NCI-H69 (cell line): ENCODE measurements at regions not wholly inside any gene's neighbourhood (a gene's known extent, or its start where the extent isn't known, plus 50 kb on each side); places are given as distances from the start of the nearest gene placed in this dataset.

Experiments
- DNase-seq: peaks from one replicate; lab custom pipeline; 2025; lab: John Stamatoyannopoulos, UW

DNA sequence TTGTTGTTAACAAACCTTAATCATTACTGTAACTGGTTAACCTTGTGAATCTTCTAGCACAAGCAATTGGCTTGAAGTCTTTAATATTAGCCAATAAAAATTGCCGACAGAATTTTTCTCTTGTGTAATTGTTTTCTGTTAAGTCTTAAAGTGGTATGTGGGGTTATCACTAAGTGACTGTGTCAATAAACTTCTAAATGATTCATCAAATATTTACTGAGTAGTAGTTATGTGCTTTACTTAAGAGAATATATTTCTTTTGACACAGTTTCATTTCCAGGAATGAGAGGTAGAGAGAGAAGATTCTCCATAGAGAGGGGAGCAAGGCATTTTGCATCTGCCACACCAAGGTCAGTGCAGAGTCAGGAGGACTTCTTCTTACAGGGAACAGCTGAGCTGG, 2361.6 kb upstream of the AGA start:
- DNase-seq, result no peak

GRCh38 chr4:179804440-179804839, 2362.2 kb upstream of the AGA start:
- no peak for DNase-seq

- DNase-seq, result no peak
These were observed 2375.1 kb upstream of the AGA start for GRCh38 chr4:179817317-179817716.

DNA sequence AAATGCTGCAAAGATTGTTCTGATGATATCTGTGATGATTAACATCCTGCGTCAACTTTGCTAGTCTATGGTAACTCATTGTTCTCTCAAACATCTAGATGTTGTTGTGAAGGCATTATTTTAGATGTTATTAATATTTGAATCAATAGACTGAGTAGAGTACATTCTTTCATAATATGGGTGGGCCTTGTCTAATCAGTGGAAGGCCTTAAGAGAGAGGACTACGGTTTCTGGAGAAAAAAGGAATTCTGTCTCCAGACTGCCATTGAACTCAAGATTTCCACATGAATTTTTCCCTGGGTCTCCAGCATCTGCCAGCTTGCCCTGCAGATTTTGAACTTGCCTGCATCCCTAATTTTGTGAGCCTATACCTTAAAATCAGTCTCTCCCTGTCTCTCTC, 2381.1 kb upstream of the AGA start:
- no peak for DNase-seq

DNA sequence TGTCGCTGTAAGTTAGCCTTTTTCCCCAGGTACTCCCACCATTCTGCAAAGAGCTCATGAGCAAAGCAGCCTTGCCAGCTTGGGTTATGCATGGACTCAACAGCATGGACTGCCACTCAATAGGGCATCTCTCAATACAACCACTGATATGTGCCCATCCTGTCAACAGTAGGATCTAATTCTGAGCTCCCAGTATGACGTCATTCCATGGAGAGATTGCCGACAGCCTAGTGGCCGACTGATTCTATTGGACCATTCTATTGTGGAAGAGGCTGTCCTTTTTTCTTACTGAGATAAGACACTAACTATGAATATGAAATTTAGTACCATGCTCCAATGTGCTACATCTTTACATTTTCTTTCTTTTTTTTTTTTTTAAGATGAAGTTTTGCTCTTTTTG, 2389.0 kb upstream of the AGA start:
- no peak for DNase-seq

GRCh38 chr4:179836179-179837075, 2394.2 kb upstream of the AGA start:
- no peak for DNase-seq

- peak; percentile 79 for DNase-seq
These were observed 2399.8 kb upstream of the TENM3 start for GRCh38 chr4:179843370-179843769.

DNA sequence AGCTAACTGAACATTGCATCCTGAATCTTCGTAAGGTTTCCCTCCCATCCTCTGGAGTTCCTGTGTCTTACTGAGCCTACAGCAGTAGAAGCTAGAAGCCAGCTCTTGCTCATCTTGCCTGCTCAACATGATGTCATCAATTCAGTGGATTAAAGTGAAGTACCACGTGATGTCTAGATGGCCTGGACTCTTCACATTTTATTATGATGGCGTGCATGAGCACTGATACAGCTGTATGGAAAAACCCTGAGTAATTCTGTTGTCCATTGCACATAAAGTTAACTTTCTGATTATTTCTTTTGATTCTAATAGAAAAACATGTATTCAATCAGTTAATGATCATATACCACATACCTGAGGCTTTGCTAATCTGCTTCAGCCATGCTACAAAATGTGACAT, 2387.7 kb upstream of the TENM3 start:
- DNase-seq, result no peak

DNA sequence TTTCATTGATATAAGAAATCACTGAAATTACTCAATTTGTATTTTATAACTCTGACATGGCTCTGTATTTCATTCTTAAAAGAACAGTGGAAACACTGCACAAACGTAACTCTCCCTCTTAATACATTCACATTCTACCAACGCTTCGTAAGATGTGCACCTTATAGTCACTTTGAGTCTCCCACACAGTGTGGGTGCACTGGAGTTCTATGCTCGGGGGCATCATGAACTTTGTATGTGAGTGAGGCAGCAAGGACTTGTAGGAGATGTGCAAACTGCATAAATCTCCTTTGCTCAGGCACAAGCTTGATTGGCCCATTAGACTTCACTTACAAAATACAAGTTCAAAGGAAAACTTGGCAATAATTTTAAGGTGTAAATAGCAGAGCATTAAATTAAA, 2385.0 kb upstream of the TENM3 start:
- DNase-seq, result no peak

DNA sequence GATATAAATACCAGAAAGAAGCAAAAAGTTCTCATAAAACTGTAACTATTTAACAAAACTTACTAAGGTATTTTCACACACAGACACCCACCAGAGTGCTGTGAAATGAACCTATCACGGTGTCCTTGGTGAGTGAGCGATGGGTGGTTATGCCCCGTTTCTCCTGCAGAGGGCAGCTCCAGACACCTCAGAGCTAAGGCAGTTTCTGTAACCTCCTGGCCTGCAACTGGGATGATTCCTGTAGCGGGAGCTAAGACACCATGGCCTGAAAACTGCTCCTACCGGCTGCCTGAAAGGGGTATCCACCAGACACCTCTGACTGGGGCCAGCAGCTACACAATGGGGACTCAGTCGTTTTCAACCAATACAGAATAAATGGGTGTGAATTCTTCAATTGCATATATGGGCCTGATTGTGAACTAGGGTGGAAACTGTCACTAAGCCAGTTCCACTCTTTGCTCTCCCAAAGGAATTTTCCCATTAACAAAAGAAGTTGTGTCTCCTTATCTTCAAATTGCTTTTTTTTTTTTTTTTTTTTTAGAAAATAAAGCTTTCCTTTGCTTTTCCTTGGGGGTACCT, 2375.8 kb upstream of the TENM3 start:
- DNase-seq, result peak; percentile 86

- DNase-seq, result peak; percentile 20
These were observed 2371.5 kb upstream of the TENM3 start for GRCh38 chr4:179871726-179872125.

- no peak for DNase-seq
These were observed 2370.4 kb upstream of the TENM3 start for GRCh38 chr4:179872755-179873154.

- DNase-seq, result peak; percentile 12
These were observed 2362.4 kb upstream of the TENM3 start for GRCh38 chr4:179880756-179881155.

- DNase-seq, result no peak
These were observed 2349.0 kb upstream of the TENM3 start for GRCh38 chr4:179894066-179894778.

DNA sequence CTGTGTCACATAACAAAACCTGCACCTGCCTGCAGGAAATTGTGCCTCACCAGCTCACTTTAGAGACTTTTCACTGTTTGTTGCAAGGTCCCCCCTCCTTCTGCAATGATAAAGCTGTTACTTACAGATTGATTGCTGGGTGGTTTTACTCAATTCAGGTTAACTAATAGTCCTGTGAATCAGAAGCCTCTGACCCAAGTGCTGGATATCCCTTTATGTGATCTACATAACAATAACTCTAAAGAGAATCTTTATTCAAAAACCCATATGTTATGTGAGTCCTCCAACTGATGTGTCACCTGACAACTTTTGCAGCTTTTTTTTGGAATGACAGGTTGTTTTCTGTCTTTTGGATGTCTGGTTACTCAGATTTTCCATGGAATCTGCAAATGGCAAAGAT, 2323.6 kb upstream of the TENM3 start:
- no peak for DNase-seq

- no peak for DNase-seq
These were observed 2315.7 kb upstream of the TENM3 start for GRCh38 chr4:179927473-179927872.

- no peak for DNase-seq
These were observed 2301.3 kb upstream of the TENM3 start for GRCh38 chr4:179941911-179942310.

DNA sequence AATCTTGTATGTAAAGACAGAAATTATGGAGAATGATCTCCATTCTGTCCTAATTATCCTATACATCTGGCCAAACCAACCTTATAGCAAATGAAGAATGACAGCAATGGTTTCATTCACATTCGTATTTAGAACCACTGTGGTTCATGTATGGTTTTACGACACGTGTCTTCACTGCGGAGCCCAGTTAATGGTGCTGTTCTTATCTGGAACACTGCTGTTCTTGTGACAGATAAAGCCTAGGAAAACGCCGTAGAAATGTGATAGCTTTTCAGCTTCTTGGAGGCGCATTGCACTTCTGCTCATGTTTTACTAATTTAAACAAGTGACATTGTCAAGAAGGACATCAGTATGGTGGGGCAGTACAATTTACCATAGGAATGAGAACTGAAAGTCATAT, 2266.4 kb upstream of the TENM3 start:
- DNase-seq, result no peak

- no peak for DNase-seq
These were observed 2265.8 kb upstream of the TENM3 start for GRCh38 chr4:179977378-179977777.

GRCh38 chr4:179981161-179981560, 2262.0 kb upstream of the TENM3 start:
- DNase-seq, result no peak

GRCh38 chr4:179989975-179990374, 2253.2 kb upstream of the TENM3 start:
- DNase-seq, result no peak

DNA sequence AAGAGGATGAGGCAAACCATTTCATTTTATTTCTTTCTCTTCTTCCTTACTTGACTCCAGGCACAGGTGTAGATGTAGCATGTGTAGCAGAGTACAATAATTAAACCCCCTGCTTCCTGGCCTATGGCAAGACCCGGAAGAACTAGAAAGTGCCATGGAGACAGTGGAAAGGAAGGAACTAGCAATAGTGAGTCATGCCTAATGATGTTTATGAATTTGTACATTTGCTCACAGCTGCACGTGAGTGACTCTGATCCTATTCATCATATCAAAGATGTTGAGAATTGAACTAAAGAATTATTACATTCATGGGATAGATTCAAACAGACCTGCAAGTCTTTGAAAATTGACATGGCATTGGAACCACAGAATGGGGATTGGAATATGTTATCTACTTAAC, 2233.9 kb upstream of the TENM3 start:
- DNase-seq, result peak; percentile 13

DNA sequence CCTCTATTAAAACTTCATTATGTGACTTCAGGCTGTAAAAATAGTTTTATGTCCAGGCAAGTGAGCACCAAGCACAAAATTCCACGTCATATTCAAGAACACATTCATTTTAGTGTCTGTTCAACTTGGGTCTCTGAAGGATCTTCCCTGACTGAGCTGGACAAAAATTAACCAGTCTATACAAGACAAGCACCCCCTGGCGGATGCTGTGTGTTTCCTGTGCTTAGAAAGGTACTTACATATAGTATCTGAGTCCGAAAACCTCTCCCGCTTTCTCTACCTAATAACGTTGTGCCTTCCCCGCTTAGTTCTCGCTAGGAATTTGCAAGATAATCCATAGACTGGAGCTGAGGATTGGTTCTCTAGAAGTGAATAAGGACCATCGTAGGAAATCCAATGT, 2214.5 kb upstream of the TENM3 start:
- DNase-seq, result peak; percentile 5
